HEK293 (cell line): ENCODE measurements at regions not wholly inside any gene's neighbourhood (a gene's known extent, or its start where the extent isn't known, plus 50 kb on each side); places are given as distances from the start of the nearest gene placed in this dataset.

Source experiments
- YY1 ChIP-seq: fragments of 450-650 bp; formaldehyde crosslinking; IDR thresholded peaks from 2 replicates; pipeline ENCODE4 v1.5.1; 2018; ENCODE audit warnings: missing biosample characterization, missing genetic modification characterization
- TF ChIP-seq, protein P1 (sequence below): fragments of 450-650 bp; formaldehyde crosslinking; IDR thresholded peaks from 2 replicates; pipeline ENCODE4 v1.5.1; 2016; ENCODE audit warnings: missing biosample characterization, missing genetic modification characterization
- TF ChIP-seq, protein P2 (sequence below): fragments of 450-650 bp; IDR thresholded peaks from 2 replicates; pipeline ENCODE4 v1.5.1; 2018; ENCODE audit warnings: missing biosample characterization, mild to moderate bottlenecking, missing genetic modification characterization
- TF ChIP-seq, protein P3 (sequence below): fragments of 450-650 bp; formaldehyde crosslinking; IDR thresholded peaks from 2 replicates; pipeline ENCODE4 v1.5.1; 2016; ENCODE audit warnings: missing biosample characterization, missing genetic modification characterization

DNA sequence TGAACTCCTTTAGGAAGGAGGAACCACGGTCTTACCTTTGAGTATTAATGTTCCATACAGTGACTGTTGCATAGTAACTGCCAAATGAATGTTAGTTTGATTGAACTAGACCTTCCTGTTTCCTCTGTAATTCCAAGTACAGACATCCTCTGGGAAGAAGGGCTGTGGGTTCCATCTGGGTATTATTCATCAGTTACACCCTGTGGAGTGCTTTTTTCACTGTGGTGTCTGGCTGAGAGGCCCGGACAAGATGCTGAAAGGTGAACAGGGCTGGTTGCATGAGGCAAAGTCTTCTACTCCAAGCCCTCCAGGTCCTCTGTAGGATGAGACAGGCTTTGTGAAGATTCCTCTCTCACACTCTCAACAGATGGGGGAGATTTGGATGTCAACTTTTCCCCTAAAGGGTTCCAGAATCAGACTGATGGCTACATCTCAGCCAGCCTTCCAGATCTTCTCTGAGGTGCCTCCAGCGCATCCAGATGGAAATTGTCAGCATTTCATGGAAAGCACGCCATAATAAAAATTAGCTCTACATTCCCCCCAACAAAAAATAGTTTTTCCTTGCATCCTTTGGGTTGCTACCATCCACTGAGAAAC is 230.9 kb downstream of the GAS1 start:
- TF ChIP-seq, protein P1, sequence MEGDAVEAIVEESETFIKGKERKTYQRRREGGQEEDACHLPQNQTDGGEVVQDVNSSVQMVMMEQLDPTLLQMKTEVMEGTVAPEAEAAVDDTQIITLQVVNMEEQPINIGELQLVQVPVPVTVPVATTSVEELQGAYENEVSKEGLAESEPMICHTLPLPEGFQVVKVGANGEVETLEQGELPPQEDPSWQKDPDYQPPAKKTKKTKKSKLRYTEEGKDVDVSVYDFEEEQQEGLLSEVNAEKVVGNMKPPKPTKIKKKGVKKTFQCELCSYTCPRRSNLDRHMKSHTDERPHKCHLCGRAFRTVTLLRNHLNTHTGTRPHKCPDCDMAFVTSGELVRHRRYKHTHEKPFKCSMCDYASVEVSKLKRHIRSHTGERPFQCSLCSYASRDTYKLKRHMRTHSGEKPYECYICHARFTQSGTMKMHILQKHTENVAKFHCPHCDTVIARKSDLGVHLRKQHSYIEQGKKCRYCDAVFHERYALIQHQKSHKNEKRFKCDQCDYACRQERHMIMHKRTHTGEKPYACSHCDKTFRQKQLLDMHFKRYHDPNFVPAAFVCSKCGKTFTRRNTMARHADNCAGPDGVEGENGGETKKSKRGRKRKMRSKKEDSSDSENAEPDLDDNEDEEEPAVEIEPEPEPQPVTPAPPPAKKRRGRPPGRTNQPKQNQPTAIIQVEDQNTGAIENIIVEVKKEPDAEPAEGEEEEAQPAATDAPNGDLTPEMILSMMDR (tag by site-specific recombination), result no peak
- TF ChIP-seq YY1 (tag by site-specific recombination), result no peak
- TF ChIP-seq, protein P2, sequence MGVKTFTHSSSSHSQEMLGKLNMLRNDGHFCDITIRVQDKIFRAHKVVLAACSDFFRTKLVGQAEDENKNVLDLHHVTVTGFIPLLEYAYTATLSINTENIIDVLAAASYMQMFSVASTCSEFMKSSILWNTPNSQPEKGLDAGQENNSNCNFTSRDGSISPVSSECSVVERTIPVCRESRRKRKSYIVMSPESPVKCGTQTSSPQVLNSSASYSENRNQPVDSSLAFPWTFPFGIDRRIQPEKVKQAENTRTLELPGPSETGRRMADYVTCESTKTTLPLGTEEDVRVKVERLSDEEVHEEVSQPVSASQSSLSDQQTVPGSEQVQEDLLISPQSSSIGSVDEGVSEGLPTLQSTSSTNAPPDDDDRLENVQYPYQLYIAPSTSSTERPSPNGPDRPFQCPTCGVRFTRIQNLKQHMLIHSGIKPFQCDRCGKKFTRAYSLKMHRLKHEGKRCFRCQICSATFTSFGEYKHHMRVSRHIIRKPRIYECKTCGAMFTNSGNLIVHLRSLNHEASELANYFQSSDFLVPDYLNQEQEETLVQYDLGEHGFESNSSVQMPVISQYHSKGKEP, result no peak
- TF ChIP-seq, protein P3, sequence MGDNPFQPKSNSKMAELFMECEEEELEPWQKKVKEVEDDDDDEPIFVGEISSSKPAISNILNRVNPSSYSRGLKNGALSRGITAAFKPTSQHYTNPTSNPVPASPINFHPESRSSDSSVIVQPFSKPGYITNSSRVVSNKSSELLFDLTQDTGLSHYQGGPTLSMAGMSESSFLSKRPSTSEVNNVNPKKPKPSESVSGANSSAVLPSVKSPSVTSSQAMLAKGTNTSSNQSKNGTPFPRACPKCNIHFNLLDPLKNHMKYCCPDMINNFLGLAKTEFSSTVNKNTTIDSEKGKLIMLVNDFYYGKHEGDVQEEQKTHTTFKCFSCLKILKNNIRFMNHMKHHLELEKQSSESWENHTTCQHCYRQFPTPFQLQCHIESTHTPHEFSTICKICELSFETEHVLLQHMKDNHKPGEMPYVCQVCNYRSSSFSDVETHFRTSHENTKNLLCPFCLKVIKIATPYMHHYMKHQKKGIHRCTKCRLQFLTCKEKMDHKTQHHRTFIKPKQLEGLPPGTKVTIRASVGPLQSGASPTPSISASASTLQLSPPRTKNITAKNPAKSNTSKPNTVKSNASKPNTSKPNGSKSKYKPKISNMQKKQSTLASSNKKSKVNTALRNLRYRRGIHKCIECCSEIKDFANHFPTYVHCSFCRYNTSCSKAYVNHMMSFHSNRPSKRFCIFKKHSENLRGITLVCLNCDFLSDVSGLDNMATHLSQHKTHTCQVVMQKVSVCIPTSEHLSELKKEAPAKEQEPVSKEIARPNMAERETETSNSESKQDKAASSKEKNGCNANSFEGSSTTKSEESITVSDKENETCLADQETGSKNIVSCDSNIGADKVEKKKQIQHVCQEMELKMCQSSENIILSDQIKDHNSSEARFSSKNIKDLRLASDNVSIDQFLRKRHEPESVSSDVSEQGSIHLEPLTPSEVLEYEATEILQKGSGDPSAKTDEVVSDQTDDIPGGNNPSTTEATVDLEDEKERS, result no peak
